ENCODE measurements at regions not wholly inside any gene's neighbourhood (a gene's known extent, or its start where the extent isn't known, plus 50 kb on each side); places are given as distances from the start of the nearest gene placed in this dataset.

- no peak for DNase-seq
- no peaks in the 10 kb centered on the region for H3K9me3 ChIP-seq
- ChIA-PET POLR2A (no interaction called here), CTCF (no interaction called here)
- no peak overlapping the region for H3K4me3 ChIP-seq (ENCODE audit: low read depth, low read length)
- H3K27me3 ChIP-seq (replicated peaks; ENCODE audit: control insufficient read depth, insufficient read depth, low read length): no peaks in the 10 kb centered on the region
- no peaks in the 10 kb centered on the region for H3K36me3 ChIP-seq (ENCODE audit: control insufficient read depth, insufficient read depth, low read length)
- H3K27me3 Mint-ChIP-seq (ENCODE audit: insufficient read depth, unreplicated experiment): no peaks in the 10 kb centered on the region
- no peak overlapping the region for H3K4me3 Mint-ChIP-seq (ENCODE audit: unreplicated experiment)
- H3K4me1 Mint-ChIP-seq (ENCODE audit: low read depth, unreplicated experiment): no peaks in the 10 kb centered on the region
- intact Hi-C loops (cut with micrococcal nuclease; ENCODE audit: unreplicated experiment): no loop called here
- H3K9me3 Mint-ChIP-seq (ENCODE audit: unreplicated experiment): no peaks in the 10 kb centered on the region
- no peak overlapping the region for H3K27ac Mint-ChIP-seq (ENCODE audit: unreplicated experiment)
- H3K4me1 ChIP-seq: no peaks in the 10 kb centered on the region
- H3K36me3 Mint-ChIP-seq (ENCODE audit: insufficient read depth, unreplicated experiment): no peaks in the 10 kb centered on the region
- no TSS peak for BruUV-seq (replicated peaks)
- TF ChIP-seq CTCF (IDR thresholded peaks at IDR 0.05; ENCODE audit: insufficient read depth in 1 of 2, low read depth in 1 of 2, low read length in 1 of 2, severe bottlenecking in 1 of 2, unreplicated experiment in 1 of 2): no peak
These were observed 694.6 kb upstream of the AGA start for GRCh38 chr4:178136736-178137345.

GRCh38 chr4:178137732-178138471 is 695.7 kb upstream of the AGA start:
- ChIA-PET POLR2A (no interaction called here), CTCF (no interaction called here)
- Histone ChIP-seq H3K4me1 (no peaks in the 10 kb centered on the region), H3K9me3 (no peaks in the 10 kb centered on the region), H3K4me3 (ENCODE audit: low read depth, low read length) (no peak overlapping the region), H3K27me3 (replicated peaks; ENCODE audit: control insufficient read depth, insufficient read depth, low read length) (no peaks in the 10 kb centered on the region), H3K36me3 (ENCODE audit: control insufficient read depth, insufficient read depth, low read length) (no peaks in the 10 kb centered on the region)
- no peak for DNase-seq
- intact Hi-C loops (cut with micrococcal nuclease; ENCODE audit: unreplicated experiment): no loop called here
- Mint-ChIP-seq H3K4me3 (ENCODE audit: unreplicated experiment) (no peak overlapping the region), H3K27me3 (ENCODE audit: insufficient read depth, unreplicated experiment) (no peaks in the 10 kb centered on the region), H3K27ac (ENCODE audit: unreplicated experiment) (no peak overlapping the region), H3K36me3 (ENCODE audit: insufficient read depth, unreplicated experiment) (no peaks in the 10 kb centered on the region), H3K9me3 (ENCODE audit: unreplicated experiment) (no peaks in the 10 kb centered on the region), H3K4me1 (ENCODE audit: low read depth, unreplicated experiment) (no peaks in the 10 kb centered on the region)
- BruUV-seq (replicated peaks): no TSS peak
- no peak for TF ChIP-seq CTCF (IDR thresholded peaks at IDR 0.05; ENCODE audit: insufficient read depth in 1 of 2, low read depth in 1 of 2, low read length in 1 of 2, severe bottlenecking in 1 of 2, unreplicated experiment in 1 of 2)

GRCh38 chr4:178138491-178138890 is 696.3 kb upstream of the AGA start:
- intact Hi-C loops (cut with micrococcal nuclease; ENCODE audit: unreplicated experiment): no loop called here
- Histone ChIP-seq H3K4me1 (no peaks in the 10 kb centered on the region), H3K36me3 (ENCODE audit: control insufficient read depth, insufficient read depth, low read length) (no peaks in the 10 kb centered on the region), H3K9me3 (no peaks in the 10 kb centered on the region), H3K4me3 (ENCODE audit: low read depth, low read length) (no peak overlapping the region), H3K27me3 (replicated peaks; ENCODE audit: control insufficient read depth, insufficient read depth, low read length) (no peaks in the 10 kb centered on the region)
- no peaks in the 10 kb centered on the region for H3K27me3 Mint-ChIP-seq (ENCODE audit: insufficient read depth, unreplicated experiment)
- CTCF ChIA-PET: no interaction called here
- no TSS peak for BruUV-seq (replicated peaks)
- no peak for TF ChIP-seq CTCF (IDR thresholded peaks at IDR 0.05; ENCODE audit: insufficient read depth in 1 of 2, low read depth in 1 of 2, low read length in 1 of 2, severe bottlenecking in 1 of 2, unreplicated experiment in 1 of 2)
- H3K9me3 Mint-ChIP-seq (ENCODE audit: unreplicated experiment): no peaks in the 10 kb centered on the region
- H3K4me3 Mint-ChIP-seq (ENCODE audit: unreplicated experiment): no peak overlapping the region
- H3K36me3 Mint-ChIP-seq (ENCODE audit: insufficient read depth, unreplicated experiment): no peaks in the 10 kb centered on the region
- no peak for DNase-seq
- POLR2A ChIA-PET: no interaction called here
- no peak overlapping the region for H3K27ac Mint-ChIP-seq (ENCODE audit: unreplicated experiment)
- no peaks in the 10 kb centered on the region for H3K4me1 Mint-ChIP-seq (ENCODE audit: low read depth, unreplicated experiment)

Measured in Caco-2 (cell line).